ENCODE measurements at regions not wholly inside any gene's neighbourhood (a gene's known extent, or its start where the extent isn't known, plus 50 kb on each side); places are given as distances from the start of the nearest gene placed in this dataset.

- TF ChIP-seq, protein P1, sequence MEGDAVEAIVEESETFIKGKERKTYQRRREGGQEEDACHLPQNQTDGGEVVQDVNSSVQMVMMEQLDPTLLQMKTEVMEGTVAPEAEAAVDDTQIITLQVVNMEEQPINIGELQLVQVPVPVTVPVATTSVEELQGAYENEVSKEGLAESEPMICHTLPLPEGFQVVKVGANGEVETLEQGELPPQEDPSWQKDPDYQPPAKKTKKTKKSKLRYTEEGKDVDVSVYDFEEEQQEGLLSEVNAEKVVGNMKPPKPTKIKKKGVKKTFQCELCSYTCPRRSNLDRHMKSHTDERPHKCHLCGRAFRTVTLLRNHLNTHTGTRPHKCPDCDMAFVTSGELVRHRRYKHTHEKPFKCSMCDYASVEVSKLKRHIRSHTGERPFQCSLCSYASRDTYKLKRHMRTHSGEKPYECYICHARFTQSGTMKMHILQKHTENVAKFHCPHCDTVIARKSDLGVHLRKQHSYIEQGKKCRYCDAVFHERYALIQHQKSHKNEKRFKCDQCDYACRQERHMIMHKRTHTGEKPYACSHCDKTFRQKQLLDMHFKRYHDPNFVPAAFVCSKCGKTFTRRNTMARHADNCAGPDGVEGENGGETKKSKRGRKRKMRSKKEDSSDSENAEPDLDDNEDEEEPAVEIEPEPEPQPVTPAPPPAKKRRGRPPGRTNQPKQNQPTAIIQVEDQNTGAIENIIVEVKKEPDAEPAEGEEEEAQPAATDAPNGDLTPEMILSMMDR (IDR thresholded peaks at IDR 0.05; ENCODE audit: insufficient read depth, low read depth, low read length): no peak
- no peak for DNase-seq (ENCODE audit: low read depth)
- H3K4me3 ChIP-seq (ENCODE audit: low read depth, low read length): no peak overlapping the region
Observed at GRCh38 chr5:73337586-73338255, 110.9 kb downstream of the FOXD1 start.

GRCh38 chr5:73336366-73336765 lies 112.2 kb downstream of the FOXD1 start:
- DNase-seq (ENCODE audit: low read depth): no peak

GRCh38 chr5:73333944-73334703 lies 114.5 kb downstream of the FOXD1 start:
- TF ChIP-seq, protein P1 (IDR thresholded peaks at IDR 0.05; ENCODE audit: insufficient read depth, low read depth, low read length): no peak
- H3K4me3 ChIP-seq (ENCODE audit: low read depth, low read length): no peak overlapping the region
- DNase-seq (ENCODE audit: low read depth): no peak

More at GRCh38 chr5:73336366-73336765, 112.2 kb downstream of the FOXD1 start:
- TF ChIP-seq, protein P1 (IDR thresholded peaks at IDR 0.05; ENCODE audit: insufficient read depth, low read depth, low read length): no peak
- no peak overlapping the region for H3K4me3 ChIP-seq (ENCODE audit: low read depth, low read length)

DNA sequence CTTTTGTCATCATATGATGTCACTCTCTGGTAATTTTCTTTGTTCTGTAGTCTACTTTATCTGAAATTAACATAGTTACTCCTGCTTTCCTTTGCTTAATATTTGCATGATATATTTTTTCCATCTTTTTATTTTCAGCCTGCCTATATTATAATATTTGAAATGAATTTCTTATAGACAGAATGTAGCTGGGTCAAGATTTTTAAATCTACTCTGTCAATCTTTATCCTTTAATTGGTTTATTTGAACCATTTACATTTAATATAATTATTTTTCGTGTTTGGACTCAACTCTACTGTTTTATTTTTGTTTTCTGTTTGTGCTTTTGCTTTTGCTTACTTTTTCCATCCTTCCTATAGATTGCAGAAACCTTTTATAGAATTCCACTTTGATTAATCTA lies 118.0 kb downstream of the FOXD1 start:
- TF ChIP-seq, protein P1 (IDR thresholded peaks at IDR 0.05; ENCODE audit: insufficient read depth, low read depth, low read length): no peak
- no peak for DNase-seq (ENCODE audit: low read depth)
- H3K4me3 ChIP-seq (ENCODE audit: low read depth, low read length): no peak overlapping the region

GRCh38 chr5:73328640-73329039 lies 119.9 kb downstream of the FOXD1 start:
- TF ChIP-seq, protein P1 (IDR thresholded peaks at IDR 0.05; ENCODE audit: insufficient read depth, low read depth, low read length): no peak
- DNase-seq (ENCODE audit: low read depth): no peak
- no peak overlapping the region for H3K4me3 ChIP-seq (ENCODE audit: low read depth, low read length)

GRCh38 chr5:73327908-73328455 lies 120.6 kb downstream of the FOXD1 start:
- no peak for DNase-seq (ENCODE audit: low read depth)
- H3K4me3 ChIP-seq (ENCODE audit: low read depth, low read length): no peak overlapping the region
- TF ChIP-seq, protein P1 (IDR thresholded peaks at IDR 0.05; ENCODE audit: insufficient read depth, low read depth, low read length): no peak

Data from fibroblast of villous mesenchyme (primary cell).